HepG2 (cell line): ENCODE measurements at regions not wholly inside any gene's neighbourhood (a gene's known extent, or its start where the extent isn't known, plus 50 kb on each side); places are given as distances from the start of the nearest gene placed in this dataset.
A peak's percentile ranks its signal among the peaks of the same experiment; 100 is the strongest.

Source experiments
- EEA1 ChIP-seq: sonication (generic); formaldehyde crosslinking; IDR thresholded peaks from 2 replicates; pipeline ENCODE4 v1.5.1; 2020; ENCODE audit warnings: mild to moderate bottlenecking, missing genetic modification reagents, borderline replicate concordance
- GATAD2A ChIP-seq: IDR thresholded peaks from 2 replicates; pipeline ENCODE4 v1.6.1; 2016
- HNF4G ChIP-seq, 2 experiments: sonication (generic) in 1 of 2; formaldehyde crosslinking in 1 of 2; IDR thresholded peaks; 2 replicates each; pipeline versions ENCODE4 v1.4.0 to v1.6.1; 2011 to 2020; ENCODE audit warnings: borderline replicate concordance in 2 of 2, low read depth in 2 of 2, mild to moderate bottlenecking in 2 of 2, low read length in 1 of 2, missing genetic modification reagents in 1 of 2, moderate library complexity in 1 of 2
- KAT7 ChIP-seq: IDR thresholded peaks from 2 replicates; pipeline ENCODE4 v1.6.1; 2018; ENCODE audit warnings: borderline replicate concordance, missing compliant biosample characterization
- KMT2A ChIP-seq: sonication (generic); formaldehyde crosslinking; IDR thresholded peaks from 2 replicates; pipeline ENCODE4 v1.4.0; 2020; ENCODE audit warnings: missing genetic modification reagents
- MEIS1 ChIP-seq: sonication (generic); formaldehyde crosslinking; IDR thresholded peaks from 2 replicates; pipeline ENCODE4 v1.9.0; 2021; ENCODE audit warnings: mild to moderate bottlenecking, missing genetic modification reagents, moderate library complexity, borderline replicate concordance
- NONO ChIP-seq, 2 experiments: fragments of 450-650 bp in 1 of 2; sonication (generic) in 1 of 2; formaldehyde crosslinking in 1 of 2; IDR thresholded peaks in 1 of 2; conservative IDR thresholded peaks in 1 of 2; 2 replicates each; pipeline versions ENCODE4 v1.6.1 to v1.8.0; 2017 to 2022; ENCODE audit warnings: mild to moderate bottlenecking in 1 of 2, missing genetic modification reagents in 1 of 2, moderate library complexity in 1 of 2
- RBFOX2 ChIP-seq: fragments of 200-400 bp; formaldehyde crosslinking; IDR thresholded peaks from 2 replicates; pipeline ENCODE4 v1.6.1; 2017; ENCODE audit warnings: low read depth, mild to moderate bottlenecking, low read length
- SAP130 ChIP-seq: IDR thresholded peaks from 2 replicates; pipeline ENCODE4 v1.6.1; 2016; ENCODE audit warnings: low read depth
- SIX1 ChIP-seq: sonication (generic); formaldehyde crosslinking; IDR thresholded peaks from 2 replicates; pipeline ENCODE4 v1.4.0; 2020; ENCODE audit warnings: missing genetic modification reagents, borderline replicate concordance
- SOX13 ChIP-seq, 3 experiments: fragments of 450-650 bp in 1 of 3; sonication (generic) in 1 of 3; formaldehyde crosslinking in 1 of 3; IDR thresholded peaks in 2 of 3; conservative IDR thresholded peaks in 1 of 3; 2 replicates each; pipeline versions ENCODE4 v1.5.0 to v1.6.1; 2016 to 2020; ENCODE audit warnings: antibody characterized with exemption in 1 of 3, mild to moderate bottlenecking in 1 of 3, missing compliant biosample characterization in 1 of 3, missing genetic modification reagents in 1 of 3, moderate library complexity in 1 of 3
- SP140L ChIP-seq: sonication (generic); formaldehyde crosslinking; IDR thresholded peaks from 2 replicates; pipeline ENCODE4 v1.4.0; 2020; ENCODE audit warnings: missing genetic modification reagents, borderline replicate concordance
- SP2 ChIP-seq: sonication (generic); formaldehyde crosslinking; IDR thresholded peaks from 2 replicates; pipeline ENCODE4 v1.5.1; 2020; ENCODE audit warnings: mild to moderate bottlenecking, missing genetic modification reagents
- SP5 ChIP-seq: IDR thresholded peaks from 2 replicates; pipeline ENCODE4 v1.6.1; 2016; ENCODE audit warnings: low read depth, borderline replicate concordance
- STAG1 ChIP-seq: sonication (generic); formaldehyde crosslinking; IDR thresholded peaks from 2 replicates; pipeline ENCODE4 v1.4.0; 2020; ENCODE audit warnings: missing genetic modification reagents
- TBX2 ChIP-seq: sonication (generic); formaldehyde crosslinking; IDR thresholded peaks from 2 replicates; pipeline ENCODE4 v1.5.0; 2020; ENCODE audit warnings: missing genetic modification reagents, mild to moderate bottlenecking, borderline replicate concordance
- ZBTB25 ChIP-seq: IDR thresholded peaks from 2 replicates; pipeline ENCODE4 v1.6.1; 2018; ENCODE audit warnings: missing genetic modification reagents
- ZFP90 ChIP-seq: sonication (generic); formaldehyde crosslinking; IDR thresholded peaks from 2 replicates; pipeline ENCODE4 v1.8.0; 2022; ENCODE audit warnings: missing genetic modification reagents, mild to moderate bottlenecking, inconsistent platforms, borderline replicate concordance
- ZNF253 ChIP-seq: sonication (generic); formaldehyde crosslinking; IDR thresholded peaks from 2 replicates; pipeline ENCODE4 v1.8.0; 2022; ENCODE audit warnings: mild to moderate bottlenecking, missing genetic modification reagents, borderline replicate concordance
- ZNF260 ChIP-seq: sonication (generic); formaldehyde crosslinking; IDR thresholded peaks from 2 replicates; pipeline ENCODE4 v1.4.0; 2020; ENCODE audit warnings: missing genetic modification reagents, low read depth, mild to moderate bottlenecking, borderline replicate concordance
- ZNF678 ChIP-seq: sonication (generic); formaldehyde crosslinking; IDR thresholded peaks from 2 replicates; pipeline ENCODE4 v1.4.0; 2020; ENCODE audit warnings: mild to moderate bottlenecking, missing genetic modification reagents
- TF ChIP-seq, protein P1 (sequence below), 2 experiments: sonication (generic) in 1 of 2; formaldehyde crosslinking in 1 of 2; IDR thresholded peaks; 2 replicates each; pipeline versions ENCODE4 v1.6.1 to v1.9.0; 2014 to 2022; ENCODE audit warnings: antibody characterized with exemption in 1 of 2, borderline replicate concordance in 1 of 2, inconsistent platforms in 1 of 2, low read depth in 1 of 2, missing genetic modification reagents in 1 of 2

DNA sequence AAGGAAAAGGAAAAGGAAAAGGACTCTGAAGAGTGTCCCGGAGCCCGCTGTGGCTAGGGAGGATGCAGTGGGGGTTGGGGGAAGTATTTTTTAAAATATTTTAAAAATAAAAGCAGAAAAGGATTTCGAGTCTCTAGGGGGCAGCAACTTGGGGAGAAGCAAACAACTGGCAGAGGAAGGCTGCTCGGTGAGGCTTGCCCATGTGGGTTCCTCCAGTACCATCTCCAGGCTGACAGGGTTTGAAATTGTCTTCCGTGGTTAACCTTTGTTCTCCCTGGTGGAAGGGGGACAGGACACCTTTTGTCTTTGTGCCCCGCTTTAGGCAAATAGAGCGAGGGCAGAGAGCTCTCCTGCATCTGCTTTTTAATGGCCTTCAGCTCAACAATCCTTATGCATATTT lies 60.4 kb upstream of the SNX9 start (continued):
- TF ChIP-seq ZNF253 (CRISPR knock-in tag): no peak
- no peak for TF ChIP-seq ZNF260
- 0 out of 2 replicates have a peak, but pooled peaks have one; percentile 24 for TF ChIP-seq GATAD2A (CRISPR knock-in tag)
- TF ChIP-seq STAG1: peak; percentile 41; the same call in 1 of the 2 replicates
- no peak for TF ChIP-seq SIX1 (CRISPR knock-in tag)
- peak; percentile 17; the same call in 1 of the 2 replicates for TF ChIP-seq HNF4G (IDR thresholded peaks at IDR 0.05; ENCODE audit: borderline replicate concordance, low read depth, low read length)
- no peak for TF ChIP-seq HNF4G (CRISPR knock-in tag; IDR thresholded peaks at IDR 0.05; ENCODE audit: borderline replicate concordance, low read depth)
- no peak for TF ChIP-seq MEIS1
- TF ChIP-seq KAT7: no peak
- no peak for TF ChIP-seq KMT2A (CRISPR knock-in tag)
- TF ChIP-seq ZBTB25: no peak
- TF ChIP-seq SOX13 (IDR thresholded peaks at IDR 0.05): no peak
- TF ChIP-seq SOX13 (CRISPR knock-in tag; conservative IDR thresholded peaks at IDR 0.05 in 1 of 2, IDR thresholded peaks at IDR 0.05 in 1 of 2): peak in 1 of 2 experiments; percentile 60; a peak in 2 of 4 replicates
- TF ChIP-seq ZFP90: no peak
- no peak for TF ChIP-seq SP140L (CRISPR knock-in tag)
- TF ChIP-seq RBFOX2: no peak
- no peak for TF ChIP-seq ZNF678 (CRISPR knock-in tag)
- no peak for TF ChIP-seq SP2
- TF ChIP-seq SAP130 (CRISPR knock-in tag): no peak
- TF ChIP-seq NONO (IDR thresholded peaks at IDR 0.05): no peak
- TF ChIP-seq NONO (CRISPR knock-in tag; conservative IDR thresholded peaks at IDR 0.05): no peak
- TF ChIP-seq, protein P1, sequence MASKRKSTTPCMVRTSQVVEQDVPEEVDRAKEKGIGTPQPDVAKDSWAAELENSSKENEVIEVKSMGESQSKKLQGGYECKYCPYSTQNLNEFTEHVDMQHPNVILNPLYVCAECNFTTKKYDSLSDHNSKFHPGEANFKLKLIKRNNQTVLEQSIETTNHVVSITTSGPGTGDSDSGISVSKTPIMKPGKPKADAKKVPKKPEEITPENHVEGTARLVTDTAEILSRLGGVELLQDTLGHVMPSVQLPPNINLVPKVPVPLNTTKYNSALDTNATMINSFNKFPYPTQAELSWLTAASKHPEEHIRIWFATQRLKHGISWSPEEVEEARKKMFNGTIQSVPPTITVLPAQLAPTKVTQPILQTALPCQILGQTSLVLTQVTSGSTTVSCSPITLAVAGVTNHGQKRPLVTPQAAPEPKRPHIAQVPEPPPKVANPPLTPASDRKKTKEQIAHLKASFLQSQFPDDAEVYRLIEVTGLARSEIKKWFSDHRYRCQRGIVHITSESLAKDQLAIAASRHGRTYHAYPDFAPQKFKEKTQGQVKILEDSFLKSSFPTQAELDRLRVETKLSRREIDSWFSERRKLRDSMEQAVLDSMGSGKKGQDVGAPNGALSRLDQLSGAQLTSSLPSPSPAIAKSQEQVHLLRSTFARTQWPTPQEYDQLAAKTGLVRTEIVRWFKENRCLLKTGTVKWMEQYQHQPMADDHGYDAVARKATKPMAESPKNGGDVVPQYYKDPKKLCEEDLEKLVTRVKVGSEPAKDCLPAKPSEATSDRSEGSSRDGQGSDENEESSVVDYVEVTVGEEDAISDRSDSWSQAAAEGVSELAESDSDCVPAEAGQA (IDR thresholded peaks at IDR 0.05; ENCODE audit: low read depth): no peak
- TF ChIP-seq, protein P1 (CRISPR knock-in tag; IDR thresholded peaks at IDR 0.05; ENCODE audit: borderline replicate concordance): no peak
- no peak for TF ChIP-seq EEA1 (CRISPR knock-in tag)
- no peak for TF ChIP-seq TBX2 (CRISPR knock-in tag)
- no peak for TF ChIP-seq SP5
